Sigmoid colon (tissue), 6 donors: ENCODE measurements at regions not wholly inside any gene's neighbourhood (a gene's known extent, or its start where the extent isn't known, plus 50 kb on each side); places are given as distances from the start of the nearest gene placed in this dataset.
"Not testable (repeated sequence)": the region's sequence is repeated elsewhere in the genome, so short reads cannot be mapped to it uniquely, and the experiment has no call there.

ENCODE experiments used
- DNase-seq: peaks from one replicate; pipeline ENCODE4 v3.0.0-alpha.2; 2019
- H3K27ac ChIP-seq, 4 donors: fragments of 200-600 bp; sonication (generic); one replicate each; pipeline ENCODE4 v1.5.1; 2016 to 2019; ENCODE audit warnings: mild to moderate bottlenecking in 1 of 4
- H3K27me3 ChIP-seq, 3 donors: fragments of 200-600 bp; sonication (generic); one replicate each; pipeline ENCODE4 v1.5.1; 2019; ENCODE audit warnings: mild to moderate bottlenecking in 1 of 3
- H3K36me3 ChIP-seq, 4 donors: fragments of 200-600 bp; sonication (generic); one replicate each; pipeline ENCODE4 v1.5.1; 2016 to 2019
- H3K4me1 ChIP-seq, 4 donors: fragments of 200-600 bp; sonication (generic); one replicate each; pipeline ENCODE4 v1.5.1; 2017 to 2019
- H3K4me3 ChIP-seq, 4 donors: fragments of 200-600 bp; sonication (generic); one replicate each; pipeline ENCODE4 v1.5.1; 2017 to 2019; ENCODE audit warnings: mild to moderate bottlenecking in 2 of 4, moderate library complexity in 1 of 4
- H3K9me3 ChIP-seq, 4 donors: fragments of 200-600 bp in 3 of 4; sonication (generic) in 3 of 4; one replicate each; pipeline versions ENCODE4 v1.5.1 to v1.6.1; 2013 to 2019
- EP300 ChIP-seq, 4 donors: sonication (generic); formaldehyde crosslinking; IDR thresholded peaks; one replicate each; pipeline ENCODE4 v1.6.1; 2017; ENCODE audit warnings: antibody characterized with exemption in 4 of 4
- POLR2A ChIP-seq, 2 donors: fragments of 450-650 bp; IDR thresholded peaks; one replicate each; pipeline ENCODE4 v1.6.1; 2016; ENCODE audit warnings: antibody characterized with exemption in 2 of 2, mild to moderate bottlenecking in 2 of 2, moderate library complexity in 2 of 2
- POLR2AphosphoS5 ChIP-seq, 4 donors: sonication (generic); formaldehyde crosslinking; IDR thresholded peaks; one replicate each; pipeline ENCODE4 v1.6.1; 2017; ENCODE audit warnings: antibody characterized with exemption in 4 of 4
- WGBS, 2 donors: extraction: QIAGEN DNeasy Blood & Tissue Kit; methylation state at CpG; one replicate each; pipeline ENCODE4 v1.1.7; 2013; 5-methylcytosine and 5-hydroxymethylcytosine counted together
- intact Hi-C: fragments of 100-400 bp; cut with DNase I; formaldehyde crosslinking; loops from one replicate; pipeline ENCODE4 v1.15.1; 2023
- TF ChIP-seq, protein P1 (sequence below), 4 experiments: fragments of 450-650 bp in 3 of 4; fragments of 200-600 bp in 1 of 4; IDR thresholded peaks; one replicate each; pipeline ENCODE4 v1.5.1; 2016 to 2019; ENCODE audit warnings: antibody characterized with exemption in 4 of 4, mild to moderate bottlenecking in 3 of 4, moderate library complexity in 2 of 4
- donor health status: healthy with polysubstance abuse.
- donor health status: healthy.

DNA sequence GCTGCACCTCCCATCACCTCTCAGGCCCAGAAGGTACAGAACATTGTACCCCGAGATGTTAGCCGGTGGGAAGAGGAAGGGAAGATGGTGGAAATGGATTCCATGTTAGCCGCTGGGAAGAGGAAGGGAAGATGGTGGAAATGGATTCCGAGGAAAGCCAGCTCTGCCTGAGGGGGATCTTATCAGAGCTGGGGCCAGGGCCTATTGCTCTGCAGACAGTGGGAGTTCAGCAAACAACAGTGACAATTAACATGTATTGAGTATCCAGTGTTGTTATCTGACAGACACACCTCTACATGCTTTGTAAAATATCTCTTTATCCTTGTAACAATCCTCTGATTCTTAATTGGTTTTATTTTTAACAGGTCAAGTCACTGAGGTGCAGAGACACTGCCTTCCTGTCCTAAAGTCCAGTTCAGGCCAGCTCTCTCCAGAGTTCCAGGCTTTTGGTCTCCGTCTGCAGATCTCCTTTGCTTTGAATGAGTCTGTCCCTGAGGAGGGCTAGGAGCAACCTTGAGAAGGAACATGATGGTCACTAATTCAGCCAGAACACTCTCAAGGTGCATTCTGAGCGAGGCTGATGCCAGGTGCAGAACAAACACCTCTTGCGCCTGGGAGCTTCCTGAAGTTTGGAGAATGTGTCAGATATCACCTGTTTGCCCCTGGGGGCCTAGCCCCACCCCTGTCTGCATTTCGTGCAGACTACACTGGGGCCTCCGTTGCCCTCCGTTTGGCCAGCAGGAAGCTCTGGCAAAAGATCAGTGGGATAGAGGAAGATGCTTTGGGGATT lies 82.4 kb upstream of the PODXL start:
- no peak for TF ChIP-seq POLR2AphosphoS5 (IDR thresholded peaks at IDR 0.05)
- TF ChIP-seq, protein P1, sequence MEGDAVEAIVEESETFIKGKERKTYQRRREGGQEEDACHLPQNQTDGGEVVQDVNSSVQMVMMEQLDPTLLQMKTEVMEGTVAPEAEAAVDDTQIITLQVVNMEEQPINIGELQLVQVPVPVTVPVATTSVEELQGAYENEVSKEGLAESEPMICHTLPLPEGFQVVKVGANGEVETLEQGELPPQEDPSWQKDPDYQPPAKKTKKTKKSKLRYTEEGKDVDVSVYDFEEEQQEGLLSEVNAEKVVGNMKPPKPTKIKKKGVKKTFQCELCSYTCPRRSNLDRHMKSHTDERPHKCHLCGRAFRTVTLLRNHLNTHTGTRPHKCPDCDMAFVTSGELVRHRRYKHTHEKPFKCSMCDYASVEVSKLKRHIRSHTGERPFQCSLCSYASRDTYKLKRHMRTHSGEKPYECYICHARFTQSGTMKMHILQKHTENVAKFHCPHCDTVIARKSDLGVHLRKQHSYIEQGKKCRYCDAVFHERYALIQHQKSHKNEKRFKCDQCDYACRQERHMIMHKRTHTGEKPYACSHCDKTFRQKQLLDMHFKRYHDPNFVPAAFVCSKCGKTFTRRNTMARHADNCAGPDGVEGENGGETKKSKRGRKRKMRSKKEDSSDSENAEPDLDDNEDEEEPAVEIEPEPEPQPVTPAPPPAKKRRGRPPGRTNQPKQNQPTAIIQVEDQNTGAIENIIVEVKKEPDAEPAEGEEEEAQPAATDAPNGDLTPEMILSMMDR (IDR thresholded peaks at IDR 0.05) = no peak
- TF ChIP-seq POLR2A (IDR thresholded peaks at IDR 0.05) = no peak
- no peak for TF ChIP-seq EP300 (IDR thresholded peaks at IDR 0.05)
- intact Hi-C loops = no loop called here
- DNase-seq = no peak
- Histone ChIP-seq H3K4me1 (peaks cover 0 to 1% (median 0%) of the 10 kb centered on the region in 4 donors), H3K27me3 (no peaks in the 10 kb centered on the region), H3K36me3 (no peaks in the 10 kb centered on the region), H3K9me3 (no peaks in the 10 kb centered on the region), H3K27ac (no peak overlapping the region), H3K4me3 (no peak overlapping the region)
- 80 to 82% methylated on average over 10 of the region's 10 CpGs for WGBS, 2 donors

DNA sequence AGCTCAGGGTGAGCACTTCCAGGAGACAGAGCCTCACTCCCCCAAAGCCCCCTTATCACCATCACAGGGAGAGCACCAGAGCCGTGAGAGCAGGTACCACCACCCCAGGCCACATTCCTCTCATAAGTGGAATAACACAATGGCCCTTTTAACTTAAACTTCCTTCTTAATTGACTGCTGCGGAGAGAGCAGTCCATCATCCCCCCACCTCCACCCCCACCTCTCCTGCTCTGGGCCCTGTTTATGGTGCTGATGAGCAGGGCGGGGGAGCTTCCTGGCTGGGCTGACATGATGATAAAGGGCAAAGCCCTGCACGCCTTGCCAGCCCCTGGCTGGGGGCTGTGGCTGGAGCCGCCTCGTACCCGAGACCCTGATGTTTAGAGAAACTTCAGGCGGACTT lies 81.4 kb upstream of the PODXL start:
- intact Hi-C loops = no loop called here
- WGBS, 2 donors = 74 to 86% methylated on average over 8 of the region's 8 CpGs
- H3K27me3 ChIP-seq = no peaks in the 10 kb centered on the region

DNA sequence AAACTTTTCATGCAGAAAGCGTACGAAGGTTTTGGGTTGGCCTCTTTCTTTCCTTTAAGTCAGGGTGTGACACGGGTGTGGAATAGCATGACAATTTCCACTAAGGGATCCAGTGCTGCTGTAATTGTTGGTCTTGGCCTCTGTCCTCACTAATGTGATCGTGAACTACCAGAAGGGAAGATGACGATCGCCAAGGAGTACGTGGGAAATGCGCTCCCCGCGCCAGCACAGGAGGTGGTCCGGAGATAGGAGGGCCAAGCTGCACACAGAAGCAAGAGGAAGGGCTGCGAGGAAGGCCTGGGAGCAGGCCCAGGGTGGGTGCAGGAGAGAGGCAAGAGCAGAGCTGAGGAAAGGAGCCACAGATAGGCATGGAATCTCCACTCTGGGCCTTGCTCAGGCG lies 79.7 kb upstream of the PODXL start:
- TF ChIP-seq POLR2AphosphoS5 (IDR thresholded peaks at IDR 0.05) (no peak), EP300 (IDR thresholded peaks at IDR 0.05) (no peak), POLR2A (IDR thresholded peaks at IDR 0.05) (no peak)
- TF ChIP-seq, protein P1 (IDR thresholded peaks at IDR 0.05) = no peak
- no peak overlapping the region for H3K4me3 ChIP-seq
- WGBS, 2 donors = 87 to 90% methylated on average over 13 of the region's 13 CpGs
- no peaks in the 10 kb centered on the region for H3K36me3 ChIP-seq
- H3K27ac ChIP-seq = no peak overlapping the region
- peaks cover 0 to 6% (median 0%) of the 10 kb centered on the region in 4 donors for H3K4me1 ChIP-seq
- no peak for DNase-seq
- intact Hi-C loops = no loop called here
- H3K27me3 ChIP-seq = no peaks in the 10 kb centered on the region
- no peaks in the 10 kb centered on the region for H3K9me3 ChIP-seq

More for the DNA sequence above, 81.4 kb upstream of the PODXL start:
- Histone ChIP-seq H3K9me3 (no peaks in the 10 kb centered on the region), H3K4me3 (no peak overlapping the region), H3K36me3 (no peaks in the 10 kb centered on the region), H3K4me1 (peaks cover 0 to 6% (median 0%) of the 10 kb centered on the region in 4 donors), H3K27ac (no peak overlapping the region)
- TF ChIP-seq POLR2A (IDR thresholded peaks at IDR 0.05) (no peak), POLR2AphosphoS5 (IDR thresholded peaks at IDR 0.05) (no peak), EP300 (IDR thresholded peaks at IDR 0.05) (no peak)
- TF ChIP-seq, protein P1 (IDR thresholded peaks at IDR 0.05) = no peak
- no peak for DNase-seq

DNA sequence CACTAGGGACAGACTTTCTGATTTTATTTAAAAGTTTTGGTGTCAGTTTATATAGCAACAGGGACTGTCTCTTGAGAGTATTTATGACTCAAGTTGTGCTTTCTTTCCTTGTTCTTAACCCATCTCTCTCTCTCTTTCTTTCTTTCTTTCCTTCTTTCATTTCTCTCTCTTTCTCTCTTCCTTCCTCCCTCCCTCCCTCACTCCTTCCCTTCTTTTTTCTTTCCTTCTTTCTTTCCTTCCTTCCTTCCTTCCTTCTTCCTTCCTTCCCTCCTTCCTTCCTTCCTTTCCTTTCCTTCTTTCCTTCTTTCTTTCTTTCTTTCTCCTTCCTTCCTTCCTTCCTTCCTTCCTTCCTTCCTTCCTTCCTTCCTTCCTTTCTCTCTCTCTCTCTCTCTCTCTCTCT lies 77.8 kb upstream of the PODXL start:
- not testable (repeated sequence) for H3K27ac ChIP-seq, H3K9me3 ChIP-seq, H3K36me3 ChIP-seq

DNA sequence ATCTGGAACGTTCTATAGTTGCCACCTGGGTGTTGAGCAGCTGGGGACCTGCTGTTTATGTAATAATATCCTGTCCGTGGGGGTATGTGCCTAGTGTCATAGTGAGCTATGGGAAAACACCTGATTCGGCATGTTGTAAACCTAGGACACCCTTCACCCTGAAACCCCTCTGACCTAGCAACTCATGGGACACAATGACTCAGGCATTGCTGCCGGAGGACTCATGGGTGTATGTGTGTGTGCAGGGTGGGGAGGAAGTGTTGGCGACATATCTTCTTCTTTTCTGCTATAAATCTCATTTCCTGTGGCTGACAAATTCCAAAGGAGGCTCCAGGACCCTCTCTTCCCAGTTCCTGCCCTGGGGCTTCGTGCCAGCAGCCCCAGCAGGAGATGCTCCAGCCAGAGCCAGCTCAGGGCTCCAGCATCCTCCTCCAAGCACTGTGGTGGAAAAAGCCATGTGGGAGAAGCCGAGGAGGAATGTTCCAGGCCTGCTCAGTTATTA lies 77.0 kb upstream of the PODXL start:
- TF ChIP-seq POLR2A (IDR thresholded peaks at IDR 0.05) (no peak), POLR2AphosphoS5 (IDR thresholded peaks at IDR 0.05) (peak in 1 of 4 donors; percentile 56)
- TF ChIP-seq, protein P1 (IDR thresholded peaks at IDR 0.05) = no peak
- Histone ChIP-seq H3K27ac (peak overlapping the region in 1 of 4 donors; percentile 22), H3K4me1 (peaks cover 0 to 6% (median 0%) of the 10 kb centered on the region in 4 donors), H3K4me3 (no peak overlapping the region), H3K36me3 (no peaks in the 10 kb centered on the region), H3K27me3 (no peaks in the 10 kb centered on the region), H3K9me3 (no peaks in the 10 kb centered on the region)
- WGBS, 2 donors = 66 to 79% methylated on average over 7 of the region's 7 CpGs
- no peak for DNase-seq
- intact Hi-C loops = no loop called here

More for the DNA sequence above, 77.8 kb upstream of the PODXL start:
- intact Hi-C loops, H3K4me3 ChIP-seq, H3K27me3 ChIP-seq, H3K4me1 ChIP-seq, DNase-seq: not testable (repeated sequence)
